HK-2 (cell line): ENCODE measurements at regions not wholly inside any gene's neighbourhood (a gene's known extent, or its start where the extent isn't known, plus 50 kb on each side); places are given as distances from the start of the nearest gene placed in this dataset.

Source experiments
- DNase-seq: peaks from one replicate; pipeline ENCODE4 v3.0.0-alpha.2; 2018; ENCODE audit not compliant: unreplicated experiment

- no peak for DNase-seq
These were observed 350.2 kb upstream of the GRM7 start for GRCh38 chr3:6510713-6511112.

GRCh38 chr3:6512172-6512800 lies 348.6 kb upstream of the GRM7 start:
- DNase-seq, result no peak

- DNase-seq, result no peak
These were observed 344.8 kb upstream of the GRM7 start for GRCh38 chr3:6516143-6516542.

- DNase-seq, result no peak
These were observed 344.2 kb upstream of the GRM7 start for GRCh38 chr3:6516694-6517093.

GRCh38 chr3:6518709-6519345 lies 342.1 kb upstream of the GRM7 start:
- no peak for DNase-seq

GRCh38 chr3:6521369-6522113 lies 339.4 kb upstream of the GRM7 start:
- no peak for DNase-seq

- no peak for DNase-seq
These were observed 338.7 kb upstream of the GRM7 start for GRCh38 chr3:6522191-6522590.

- DNase-seq, result no peak
These were observed 337.9 kb upstream of the GRM7 start for GRCh38 chr3:6523043-6523442.

- DNase-seq, result no peak
These were observed 336.4 kb upstream of the GRM7 start for GRCh38 chr3:6524479-6524878.

GRCh38 chr3:6526321-6526720 lies 334.6 kb upstream of the GRM7 start:
- DNase-seq, result no peak

- DNase-seq, result no peak
These were observed 334.1 kb upstream of the GRM7 start for GRCh38 chr3:6526861-6527260.

- no peak for DNase-seq
These were observed 332.0 kb upstream of the GRM7 start for GRCh38 chr3:6528951-6529350.

GRCh38 chr3:6531153-6531552 lies 329.8 kb upstream of the GRM7 start:
- DNase-seq, result no peak

- DNase-seq, result no peak
These were observed 328.8 kb upstream of the GRM7 start for GRCh38 chr3:6532101-6532500.

GRCh38 chr3:6540981-6541380 lies 319.9 kb upstream of the GRM7 start:
- DNase-seq, result no peak

GRCh38 chr3:6542795-6543194 lies 318.1 kb upstream of the GRM7 start:
- no peak for DNase-seq

- DNase-seq, result no peak
These were observed 311.6 kb upstream of the GRM7 start for GRCh38 chr3:6549296-6549695.

- DNase-seq, result no peak
These were observed 309.8 kb upstream of the GRM7 start for GRCh38 chr3:6551165-6551564.

GRCh38 chr3:6560259-6560658 lies 300.7 kb upstream of the GRM7 start:
- no peak for DNase-seq

- no peak for DNase-seq
These were observed 293.7 kb upstream of the GRM7 start for GRCh38 chr3:6567241-6567640.

- no peak for DNase-seq
These were observed 291.9 kb upstream of the GRM7 start for GRCh38 chr3:6568999-6569493.

GRCh38 chr3:6571448-6571847 lies 289.5 kb upstream of the GRM7 start:
- DNase-seq, result no peak

- DNase-seq, result no peak
These were observed 283.3 kb upstream of the GRM7 start for GRCh38 chr3:6577584-6577983.
